HG02763 (cell line): ENCODE measurements at regions not wholly inside any gene's neighbourhood (a gene's known extent, or its start where the extent isn't known, plus 50 kb on each side); places are given as distances from the start of the nearest gene placed in this dataset.

Experiments
- ATAC-seq: cut with Tn5 transposase; IDR thresholded peaks from one replicate; pipeline ENCODE4 v1.9.1; 2021; ENCODE audit warnings: mild to moderate bottlenecking, moderate library complexity; ENCODE audit not compliant: unreplicated experiment

- no peak for ATAC-seq
Measured at GRCh38 chr5:88401686-88402085, 133.0 kb upstream of the TMEM161B start.

DNA sequence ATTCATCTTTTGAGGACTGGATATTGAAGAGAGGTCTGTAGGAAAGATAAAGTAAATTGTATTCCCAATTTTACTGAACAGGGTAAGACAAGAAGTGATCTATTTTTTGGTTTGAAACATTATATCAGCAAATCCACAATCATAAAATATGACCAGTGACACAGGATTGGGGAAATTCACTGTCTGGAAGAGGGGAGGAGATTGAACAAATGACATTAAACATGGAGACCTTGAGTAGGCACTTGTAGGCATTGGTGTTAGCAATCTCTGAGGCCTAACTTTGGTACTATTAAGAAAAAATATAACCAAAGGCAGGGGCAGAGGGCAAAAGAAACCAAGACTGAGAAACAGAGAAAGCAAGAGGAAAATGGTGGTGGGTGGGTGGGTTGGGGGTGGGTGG is 132.6 kb upstream of the TMEM161B start:
- ATAC-seq: no peak

- ATAC-seq: no peak
Measured at GRCh38 chr5:88399561-88399960, 130.9 kb upstream of the TMEM161B start.

- ATAC-seq: no peak
Measured at GRCh38 chr5:88398316-88398715, 129.7 kb upstream of the TMEM161B start.

- ATAC-seq: no peak
Measured at GRCh38 chr5:88396751-88397281, 128.2 kb upstream of the TMEM161B start.

DNA sequence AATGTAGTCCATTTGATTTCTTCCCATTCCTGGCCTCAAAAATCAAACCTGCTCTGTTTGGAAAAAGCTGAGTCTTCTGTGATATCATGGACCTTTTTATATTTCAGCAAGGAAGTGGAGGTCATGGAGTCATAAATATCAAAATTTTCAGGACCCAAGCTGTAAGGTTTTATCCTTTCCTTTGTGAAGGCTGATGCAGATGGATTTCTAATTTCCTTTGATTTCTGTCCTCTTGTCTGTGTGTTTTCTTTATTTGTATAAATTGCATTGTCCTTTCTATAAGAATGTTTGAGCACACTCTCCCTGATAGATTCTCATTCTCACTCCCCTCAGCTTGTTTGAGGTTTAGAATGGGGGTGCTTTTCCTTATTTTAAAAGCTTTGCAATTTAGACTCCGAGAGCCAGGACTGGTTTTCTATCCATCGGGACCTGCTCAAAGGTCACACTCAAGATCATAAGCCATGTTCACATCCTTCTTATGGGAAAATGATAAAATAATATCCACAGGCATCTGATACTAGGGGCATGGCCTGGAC is 127.4 kb upstream of the TMEM161B start:
- ATAC-seq: no peak

- ATAC-seq: no peak
Measured at GRCh38 chr5:88395264-88395663, 126.6 kb upstream of the TMEM161B start.

- ATAC-seq: no peak
Measured at GRCh38 chr5:88394536-88395175, 126.0 kb upstream of the TMEM161B start.

DNA sequence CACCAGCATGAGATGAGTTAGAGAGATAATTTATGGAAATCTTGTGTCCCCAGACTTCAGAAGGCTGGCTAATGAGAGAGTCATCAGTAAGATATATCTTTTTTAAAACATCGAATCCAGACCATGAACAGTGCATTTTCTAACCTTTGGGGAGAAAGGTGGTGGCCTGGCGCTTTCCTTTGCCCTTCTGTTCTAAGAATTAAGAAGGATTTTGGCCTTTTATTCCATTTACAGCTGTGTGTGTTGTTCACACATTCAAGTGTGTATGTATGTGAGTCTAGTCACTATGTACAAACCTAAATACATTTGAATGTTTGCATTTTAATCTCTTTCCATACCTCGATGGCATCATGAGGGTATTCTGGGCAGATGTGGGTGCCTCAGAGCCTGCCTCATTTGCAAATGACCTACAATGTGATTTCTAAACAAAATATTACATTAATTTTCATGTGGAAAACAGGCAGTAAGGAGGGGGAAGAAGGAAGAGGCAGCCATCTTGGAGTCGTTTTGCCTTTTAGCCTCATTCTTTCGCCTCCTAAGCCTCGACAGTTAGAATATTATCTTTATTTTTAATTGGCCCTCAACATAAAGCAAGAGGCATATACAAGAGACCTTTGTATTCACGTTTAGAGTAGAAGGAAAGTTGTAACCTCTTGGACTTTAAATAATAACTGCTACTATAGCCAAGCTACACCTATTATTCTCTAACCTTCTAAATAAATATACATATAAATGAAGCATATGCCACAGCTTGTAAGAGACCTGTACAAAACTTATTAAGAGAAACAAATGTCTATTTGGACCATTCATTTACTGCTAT is 125.3 kb upstream of the TMEM161B start:
- ATAC-seq: no peak

DNA sequence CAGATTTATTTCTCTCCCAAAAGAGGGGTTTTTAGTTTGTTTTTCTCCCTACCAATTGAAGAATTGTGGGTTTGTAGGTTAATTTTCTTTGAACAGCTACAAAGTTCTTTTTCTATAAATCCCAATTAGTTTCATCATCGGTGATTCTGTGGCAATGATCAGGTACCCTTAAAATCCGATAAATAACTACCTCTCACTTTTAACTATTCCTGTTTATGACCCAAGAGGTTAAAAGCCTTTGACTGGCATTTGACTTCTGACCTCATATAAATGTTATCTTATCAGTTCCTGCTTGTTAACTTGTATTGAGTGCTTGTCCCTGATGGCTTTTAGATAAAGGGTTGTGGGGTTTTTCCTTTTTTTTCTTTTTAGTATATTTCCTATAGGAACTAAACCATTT is 124.4 kb upstream of the TMEM161B start:
- no peak for ATAC-seq

DNA sequence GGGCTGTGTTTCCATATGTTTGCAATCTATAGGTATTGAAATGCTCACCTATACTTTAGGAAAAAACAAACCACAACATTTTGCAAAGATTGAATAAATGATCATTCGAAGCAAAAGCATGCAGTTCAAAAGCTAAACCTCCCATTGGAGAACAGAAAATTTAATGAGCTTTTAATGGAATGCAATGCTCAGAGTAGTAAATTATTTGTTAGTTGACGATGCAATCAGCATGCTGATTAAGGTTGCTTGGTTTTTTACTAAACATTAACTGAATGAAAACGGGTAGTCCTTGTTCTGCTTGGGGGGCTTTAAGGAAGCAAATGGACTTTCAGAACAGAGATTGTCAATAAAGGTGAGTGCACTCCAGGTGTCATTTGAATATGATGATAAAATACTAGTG is 123.3 kb upstream of the TMEM161B start:
- ATAC-seq: no peak

- ATAC-seq: no peak
Measured at GRCh38 chr5:88391116-88391515, 122.5 kb upstream of the TMEM161B start.

DNA sequence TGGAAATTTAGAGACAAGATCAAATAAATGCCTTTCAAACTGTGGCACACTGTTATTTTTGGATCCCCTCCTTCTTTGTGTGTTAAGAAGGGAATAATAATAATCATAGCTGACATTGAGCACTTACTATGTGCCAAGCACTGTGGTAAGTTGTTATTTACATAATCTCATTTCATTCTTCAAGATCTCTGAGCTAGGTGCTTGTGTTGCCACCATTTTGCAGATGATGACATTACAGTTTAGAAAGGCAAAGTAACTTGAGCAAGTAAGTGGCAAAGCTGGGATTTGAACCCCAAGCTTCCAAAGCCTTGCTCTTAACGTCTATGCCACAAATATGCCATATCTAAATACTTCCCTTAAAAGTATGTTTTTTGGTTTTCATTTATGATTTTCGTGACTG is 121.8 kb upstream of the TMEM161B start:
- no peak for ATAC-seq

- no peak for ATAC-seq
Measured at GRCh38 chr5:88390096-88390441, 121.4 kb upstream of the TMEM161B start.

GRCh38 chr5:88389338-88390095 is 120.9 kb upstream of the TMEM161B start:
- ATAC-seq: no peak

- ATAC-seq: no peak
Measured at GRCh38 chr5:88388476-88389337, 120.1 kb upstream of the TMEM161B start.

GRCh38 chr5:88384886-88385285 is 116.2 kb upstream of the TMEM161B start:
- ATAC-seq: no peak

- no peak for ATAC-seq
Measured at GRCh38 chr5:88380332-88380731, 111.7 kb upstream of the TMEM161B start.

DNA sequence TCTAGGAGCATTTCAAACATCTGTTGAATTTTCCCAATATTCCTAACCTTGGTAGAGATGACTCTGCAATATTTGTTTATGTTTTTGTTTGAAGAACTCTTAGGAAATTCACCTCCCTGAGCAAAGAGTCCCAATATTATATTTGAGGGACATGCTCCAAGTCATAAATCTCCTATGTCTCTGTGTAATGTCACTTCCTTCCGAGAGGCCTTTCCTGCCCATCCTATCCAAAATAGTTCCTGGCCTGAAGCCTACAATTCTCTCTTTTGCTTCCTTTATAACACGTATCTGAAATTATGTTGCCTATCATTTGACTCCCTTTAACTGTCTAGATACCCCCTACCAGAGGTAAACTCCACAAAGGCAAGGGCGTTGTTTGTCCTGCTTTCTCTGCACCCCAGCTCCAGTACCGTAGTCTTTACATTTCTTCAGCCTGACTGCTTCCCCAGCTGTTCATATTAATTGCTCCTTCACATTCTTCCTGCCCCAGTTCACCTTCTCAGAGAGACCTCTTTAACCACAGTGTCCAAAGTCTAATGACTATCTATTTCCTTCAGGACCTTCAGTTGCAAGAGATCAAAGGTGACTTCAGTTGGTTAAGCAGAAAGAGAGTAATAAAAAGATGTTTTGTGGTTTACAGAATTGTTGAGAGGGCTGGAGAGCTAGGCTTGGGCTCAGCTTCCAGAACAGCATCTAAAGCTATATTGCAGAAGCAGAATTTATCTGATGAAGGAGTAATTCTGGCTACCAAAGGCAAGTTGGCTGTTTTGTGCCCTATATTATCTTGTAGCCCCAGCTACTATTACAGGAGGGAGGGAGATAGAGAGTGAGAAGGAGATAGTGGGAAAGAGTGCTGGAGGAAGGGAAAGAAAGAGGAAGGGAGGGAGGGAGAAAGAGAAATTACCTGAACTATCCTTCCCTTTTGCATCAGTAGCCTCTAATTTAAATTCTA is 109.3 kb upstream of the TMEM161B start:
- ATAC-seq: no peak
